ENCODE measurements at regions not wholly inside any gene's neighbourhood (a gene's known extent, or its start where the extent isn't known, plus 50 kb on each side); places are given as distances from the start of the nearest gene placed in this dataset.
A peak's percentile ranks its signal among the peaks of the same experiment; 100 is the strongest.

DNA sequence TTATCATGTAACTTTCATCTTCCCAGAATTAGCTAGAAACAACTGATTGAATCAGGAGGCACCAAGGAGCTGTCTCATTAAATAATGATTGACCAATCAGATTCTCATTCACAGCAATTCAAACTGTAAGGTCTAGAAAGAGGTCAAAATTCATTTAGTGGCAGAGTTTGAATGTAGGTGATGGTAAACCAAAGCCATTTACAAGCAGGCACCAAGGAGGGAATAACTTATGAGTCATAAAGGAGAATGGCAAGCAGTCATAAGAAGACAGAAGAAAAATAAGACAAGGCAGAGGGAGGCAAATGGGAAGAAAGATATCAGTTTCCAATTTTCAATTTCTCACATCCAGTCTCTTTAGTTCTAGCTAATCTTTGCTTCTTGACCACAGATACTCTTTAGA lies 52.9 kb upstream of the DEFB112 start:
- no peak for DNase-seq (ENCODE audit: low read depth)

DNA sequence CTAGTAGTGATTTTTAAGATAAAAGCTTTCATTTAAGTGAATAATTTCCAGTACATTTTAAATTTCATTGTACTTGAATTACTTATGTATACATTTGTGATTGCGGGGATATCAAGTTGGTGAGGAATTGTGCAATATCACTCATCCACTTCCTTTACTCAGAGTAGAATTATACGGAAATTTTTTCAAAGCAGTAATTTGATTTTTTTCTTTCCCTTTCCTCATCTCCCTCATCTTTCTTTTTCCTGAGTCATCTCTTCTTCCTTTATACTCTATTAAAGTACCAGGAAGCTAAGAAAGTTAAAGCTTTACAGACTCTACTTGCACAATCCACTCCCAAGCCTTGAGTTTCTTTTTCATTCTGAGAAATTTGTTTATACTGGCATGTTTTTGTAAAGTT lies 60.9 kb upstream of the DEFB112 start:
- DNase-seq (ENCODE audit: low read depth), result no peak

DNA sequence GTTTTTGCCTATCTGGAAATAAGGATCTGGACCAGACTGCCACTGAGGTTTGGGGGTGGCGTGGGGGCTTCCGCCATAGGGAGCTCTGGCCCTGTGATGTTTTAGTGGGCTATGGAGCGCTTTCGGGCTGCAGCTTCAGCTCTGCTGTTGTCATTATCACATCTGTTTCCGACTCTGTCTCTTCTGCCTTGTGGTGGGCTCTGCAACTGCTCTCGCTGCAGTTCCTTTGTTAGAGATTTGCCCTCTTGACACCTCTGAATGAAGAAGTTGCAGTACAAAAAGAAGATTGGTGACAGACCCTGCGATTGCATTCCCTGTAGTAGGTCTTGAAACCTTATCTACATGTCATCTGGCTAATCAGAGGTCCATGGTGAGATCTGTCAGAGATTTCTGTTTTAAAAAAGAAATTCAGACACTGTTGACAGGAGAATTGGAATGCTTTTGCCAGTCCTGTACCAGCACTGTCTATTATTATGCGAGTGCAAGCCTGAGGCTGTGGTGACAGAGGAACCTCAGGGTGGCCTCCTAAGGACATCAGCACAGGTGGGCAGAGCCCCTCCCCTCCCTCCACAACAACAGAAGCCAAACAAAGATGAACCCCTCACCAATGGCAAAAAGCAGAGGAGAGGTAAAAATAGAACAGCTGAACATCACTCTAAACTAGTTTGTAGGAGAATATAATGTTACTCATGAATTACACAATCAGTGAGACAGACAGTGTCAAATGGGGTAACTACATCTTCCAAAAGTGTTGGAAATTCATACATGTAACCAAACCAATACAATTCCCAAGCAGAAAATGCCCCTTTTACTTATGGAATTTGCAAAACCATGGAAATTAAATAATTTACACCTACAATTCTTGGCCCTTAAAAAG lies 63.5 kb upstream of the DEFB112 start:
- DNase-seq (ENCODE audit: low read depth), result no peak

DNA sequence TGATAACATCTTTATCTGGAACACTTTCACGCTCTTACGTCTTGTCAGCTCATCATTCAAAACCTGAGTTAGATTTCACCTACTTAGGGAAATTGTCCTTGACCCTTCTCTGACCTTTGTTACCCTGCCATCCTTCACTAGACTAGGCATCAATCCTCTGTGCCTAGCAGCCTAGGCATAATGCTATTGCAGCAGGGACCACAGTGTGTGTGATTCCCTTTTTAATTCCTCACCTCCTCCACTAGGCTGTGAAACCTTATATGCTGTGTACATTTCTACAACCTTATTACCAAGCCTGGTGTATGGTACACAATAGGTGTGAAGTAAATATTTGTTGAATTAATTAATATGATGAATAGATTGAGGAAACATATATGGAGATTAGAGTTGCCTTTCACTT lies 66.7 kb upstream of the DEFB112 start:
- no peak for DNase-seq (ENCODE audit: low read depth)

DNA sequence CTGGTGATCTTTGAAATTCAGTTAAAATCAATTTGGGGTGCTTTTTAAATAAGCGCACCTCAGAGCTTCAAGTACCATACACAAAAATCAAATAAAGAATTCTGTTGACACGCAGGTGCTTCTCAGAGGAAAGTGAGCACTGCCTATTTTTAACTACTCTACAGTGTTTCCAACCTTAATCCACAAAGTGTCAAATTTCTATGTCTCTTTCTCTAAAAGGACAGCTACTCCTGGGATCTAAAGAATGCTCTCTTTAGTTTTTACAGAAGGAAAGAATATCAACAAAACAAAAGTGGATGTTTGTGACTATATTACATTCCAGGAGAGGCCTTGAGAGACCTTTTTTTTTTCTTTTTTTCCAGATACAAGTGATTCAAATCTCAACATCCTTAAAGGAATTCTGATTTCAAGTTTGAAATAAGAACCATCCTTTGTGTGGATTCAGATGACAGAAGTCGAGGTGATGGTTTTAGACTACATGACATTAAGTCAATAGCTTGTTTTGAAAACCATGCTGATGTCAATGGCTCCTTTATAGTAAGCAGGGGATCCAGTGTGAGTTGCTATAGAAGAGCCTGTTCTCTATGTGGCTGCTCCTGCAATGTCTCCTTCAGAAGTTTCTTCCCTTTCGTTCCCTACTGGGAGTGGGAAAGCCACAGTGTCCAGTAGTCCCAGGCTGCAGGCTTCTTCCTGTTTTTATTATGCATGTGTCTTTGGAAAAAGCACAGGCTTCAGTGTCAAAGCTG lies 67.2 kb upstream of the DEFB112 start:
- no peak for DNase-seq (ENCODE audit: low read depth)

DNA sequence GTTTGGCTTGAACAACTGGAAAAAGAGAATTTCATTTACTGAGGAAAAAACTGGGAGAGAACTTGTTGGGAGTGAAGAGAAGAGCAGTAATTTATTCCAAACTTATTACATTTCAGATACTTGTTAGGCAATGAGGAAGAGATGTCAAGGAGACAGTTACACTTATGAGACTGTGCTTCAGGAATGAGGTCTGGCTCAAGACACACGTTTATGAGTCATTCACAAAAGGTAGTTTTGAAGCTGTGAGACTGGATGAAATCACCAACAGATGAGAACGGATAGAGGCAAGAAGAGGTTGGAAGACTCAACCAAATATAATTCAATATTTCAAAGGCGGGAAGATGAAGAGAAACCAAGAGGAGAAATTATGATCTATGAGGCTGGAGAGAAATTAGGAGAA lies 70.6 kb upstream of the DEFB112 start:
- no peak for DNase-seq (ENCODE audit: low read depth)

DNA sequence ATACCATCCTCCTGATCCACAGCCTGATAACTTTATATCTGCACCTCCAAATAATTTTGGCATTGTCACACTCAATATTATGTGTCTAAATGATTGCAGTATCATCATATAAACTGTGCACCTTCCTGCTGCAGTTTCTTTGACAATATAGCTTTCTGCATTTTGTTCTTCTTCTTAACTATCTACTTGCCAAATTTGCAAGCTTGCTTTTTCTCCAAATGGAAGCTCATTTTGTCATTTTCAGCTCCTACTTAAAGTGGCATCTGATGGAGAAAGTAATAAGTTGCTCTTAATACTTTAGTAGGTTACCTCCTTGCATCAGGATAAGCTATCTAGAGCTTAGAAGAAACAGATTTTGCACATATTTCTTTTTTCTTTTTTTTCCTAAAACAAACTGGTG lies 74.0 kb upstream of the DEFB112 start:
- no peak for DNase-seq (ENCODE audit: low read depth)

DNA sequence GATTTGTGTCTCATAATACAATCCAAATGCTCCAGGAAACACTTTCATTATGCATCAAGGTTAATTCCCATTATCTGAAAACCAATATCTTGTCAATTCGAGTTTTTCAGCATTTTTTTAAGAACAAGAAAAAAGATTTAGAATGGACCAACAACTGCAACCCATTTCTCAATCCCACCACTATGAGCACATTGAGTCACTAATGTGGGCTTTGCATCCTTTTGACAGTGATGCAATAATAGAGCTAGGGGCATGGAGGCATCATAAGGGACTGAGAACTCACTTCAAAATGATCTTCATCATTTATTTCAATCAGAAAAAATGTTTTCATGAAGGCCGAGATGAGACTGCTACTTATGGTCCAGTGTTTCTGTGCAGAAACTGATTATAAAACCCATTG lies 74.8 kb upstream of the DEFB112 start:
- DNase-seq (ENCODE audit: low read depth), result no peak

DNA sequence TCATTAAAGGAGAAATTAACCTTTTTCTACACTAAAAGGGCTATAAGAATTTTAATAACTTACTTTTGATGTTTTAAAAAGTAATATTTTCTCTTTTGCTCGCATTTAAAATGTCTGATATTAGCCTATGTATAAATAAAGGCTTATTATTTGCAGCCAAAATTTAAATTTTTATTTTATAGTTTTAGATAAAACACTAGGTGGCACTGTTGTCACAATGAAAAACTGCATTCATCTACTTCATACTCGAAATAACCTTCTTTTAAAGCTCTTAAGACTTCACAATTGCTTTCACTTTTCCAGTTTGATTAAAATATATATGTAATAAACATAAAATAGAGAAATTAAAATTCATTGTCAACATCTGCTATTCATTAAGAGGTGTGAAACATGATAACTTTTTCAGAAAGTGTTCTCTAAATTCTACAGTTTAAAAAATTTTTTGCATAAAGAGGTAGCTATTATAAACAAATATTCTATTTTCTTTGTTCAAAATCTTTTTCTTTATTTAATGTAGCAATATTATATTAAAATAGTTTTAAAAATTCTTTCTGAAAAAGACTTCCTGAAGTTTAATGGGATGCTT lies 78.8 kb upstream of the DEFB112 start:
- no peak for DNase-seq (ENCODE audit: low read depth)

DNA sequence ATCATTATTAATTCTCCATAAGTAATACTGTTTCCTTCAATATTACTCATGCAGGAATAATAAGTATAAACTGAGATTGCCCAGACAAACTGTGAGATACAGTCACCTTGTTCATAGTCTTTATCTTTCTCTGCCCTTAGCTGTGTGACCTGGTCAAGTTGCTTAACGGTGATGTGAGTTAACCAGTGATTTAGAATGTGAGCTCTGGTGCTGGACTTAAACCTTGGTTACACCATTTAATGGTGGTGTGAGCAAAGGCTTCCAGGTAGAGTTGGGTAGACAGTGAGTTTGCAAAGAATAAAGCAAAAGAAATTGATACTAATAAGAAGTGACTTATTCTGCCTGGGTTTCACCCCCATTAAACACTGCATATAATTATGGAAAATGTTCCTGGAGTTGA lies 86.2 kb upstream of the DEFB112 start:
- DNase-seq (ENCODE audit: low read depth), result no peak

DNA sequence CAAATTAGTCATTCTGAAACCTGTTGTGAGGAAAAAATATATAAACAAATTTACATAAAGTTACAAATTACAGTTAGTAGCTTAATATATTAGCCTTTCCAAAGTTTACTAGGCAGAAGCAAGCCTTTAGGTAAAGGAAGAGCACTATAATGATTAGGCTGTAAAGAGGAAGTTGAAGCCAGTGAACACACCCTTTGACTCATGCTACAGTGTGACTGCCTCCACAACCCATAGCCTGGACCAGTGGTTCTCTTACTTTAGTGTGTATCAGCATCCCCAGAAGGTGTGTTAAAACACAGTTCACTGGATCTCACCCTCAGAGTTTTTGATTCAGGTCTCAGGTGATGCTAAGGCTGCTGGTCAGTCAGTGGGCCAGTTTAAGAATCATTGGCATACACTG lies 91.4 kb upstream of the DEFB112 start:
- DNase-seq (ENCODE audit: low read depth), result no peak

DNA sequence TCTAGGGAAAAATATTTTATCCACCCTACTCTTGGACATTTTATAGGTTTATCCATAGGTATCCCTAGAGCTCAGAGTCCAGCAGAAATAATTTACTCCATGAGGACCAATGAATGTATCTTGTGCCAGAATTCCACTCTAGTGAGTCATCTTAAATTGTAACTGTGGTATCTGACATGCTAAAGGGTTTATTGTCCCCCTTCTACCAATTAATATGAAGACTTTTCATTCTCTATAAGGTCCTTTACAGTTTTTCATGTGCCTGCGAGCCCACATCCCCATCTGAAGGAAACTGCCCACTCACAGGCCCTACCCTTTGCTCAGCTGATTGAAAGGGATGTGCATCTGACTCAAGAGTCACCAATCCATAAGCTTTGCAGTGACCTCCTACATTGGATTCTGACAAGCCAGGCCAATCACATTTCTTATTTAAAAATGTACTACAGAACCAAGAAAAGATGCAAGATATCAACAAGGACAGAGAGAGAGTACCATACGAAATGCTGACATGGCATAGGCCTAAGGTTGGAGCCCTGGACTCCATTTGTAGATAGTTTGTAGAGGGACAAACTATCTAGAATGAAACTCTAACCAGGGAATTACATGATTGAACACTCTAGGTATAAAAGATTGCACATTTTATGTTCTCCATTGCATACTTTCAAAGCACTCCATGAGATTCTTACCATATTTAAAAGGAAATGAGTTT lies 93.4 kb upstream of the DEFB112 start:
- DNase-seq (ENCODE audit: low read depth), result no peak

DNA sequence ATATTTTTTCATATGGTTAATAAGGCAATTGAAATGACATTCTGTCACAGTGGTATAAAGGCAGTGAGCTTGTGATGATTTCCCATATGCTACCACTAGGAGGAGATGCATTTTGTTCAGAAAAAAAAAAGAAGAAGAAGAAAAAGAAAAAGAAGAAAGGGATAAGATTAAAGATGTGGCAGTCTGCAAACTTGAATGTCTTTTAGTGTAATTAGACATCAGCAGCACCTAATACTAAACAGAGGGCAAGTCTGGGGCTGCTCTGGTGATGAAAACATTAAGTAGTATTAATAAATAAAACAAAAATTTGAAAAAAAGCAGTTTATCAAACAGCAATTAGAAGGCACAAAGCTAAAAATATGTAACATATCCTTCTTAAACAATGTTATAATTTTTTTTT lies 95.4 kb upstream of the DEFB112 start:
- DNase-seq (ENCODE audit: low read depth), result no peak

DNA sequence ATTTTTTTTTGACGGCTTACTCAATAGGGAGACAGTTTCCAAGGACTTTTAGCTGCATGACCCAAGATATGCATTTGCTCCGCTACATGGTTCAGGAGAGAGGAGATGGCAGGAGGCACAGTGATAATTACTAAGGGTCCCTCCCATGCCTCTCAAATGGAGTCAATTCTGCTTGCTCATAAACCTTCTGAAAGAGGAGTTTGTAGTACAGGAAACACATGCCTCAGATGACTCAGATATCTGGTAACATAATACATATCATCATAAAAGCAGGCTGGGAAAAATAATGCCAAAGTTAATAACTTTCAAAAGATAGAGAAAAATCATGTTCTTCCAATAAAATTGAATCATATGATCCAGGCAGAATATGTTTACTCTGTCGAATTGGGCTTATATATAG lies 97.6 kb upstream of the DEFB112 start:
- DNase-seq (ENCODE audit: low read depth), result peak; percentile 6

DNA sequence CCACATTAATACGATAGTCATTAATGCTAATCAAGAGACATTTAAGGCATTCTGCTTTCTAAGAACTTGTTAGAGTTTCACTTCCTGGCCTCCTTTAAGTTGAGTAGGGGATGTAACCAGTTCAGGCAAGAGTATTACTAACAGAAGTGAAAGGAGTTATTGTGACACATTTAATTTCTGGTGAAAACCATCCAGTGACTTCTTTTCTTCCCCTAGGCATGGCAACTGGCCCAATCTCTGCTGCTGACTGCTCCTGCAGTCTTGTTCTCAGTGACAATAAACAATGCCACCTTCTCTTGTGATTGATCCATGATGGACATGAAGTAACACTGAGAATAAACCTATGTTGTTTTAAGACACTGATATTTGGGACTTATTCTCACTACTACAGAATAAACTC lies 130.9 kb upstream of the DEFB112 start:
- DNase-seq (ENCODE audit: low read depth), result no peak

DNA sequence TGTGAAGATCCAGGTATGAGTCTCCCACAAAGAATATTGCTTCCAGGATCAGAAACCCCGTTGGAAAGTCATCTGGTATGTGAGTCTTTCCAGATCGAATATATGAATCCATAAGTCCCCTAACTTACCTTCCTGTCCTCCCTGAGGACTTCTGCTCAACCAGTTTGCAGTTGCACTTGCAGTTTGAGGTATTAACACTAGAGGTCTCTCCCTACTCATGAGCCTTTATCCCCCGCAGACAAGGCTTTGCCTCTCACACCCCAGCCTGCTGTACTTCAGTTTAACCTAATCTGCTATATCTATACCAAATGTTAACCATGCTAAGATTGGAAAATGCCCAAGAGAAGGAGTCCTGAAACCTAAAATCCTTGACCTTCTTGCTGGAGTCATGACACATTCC lies 135.3 kb upstream of the DEFB112 start:
- DNase-seq (ENCODE audit: low read depth), result no peak

DNA sequence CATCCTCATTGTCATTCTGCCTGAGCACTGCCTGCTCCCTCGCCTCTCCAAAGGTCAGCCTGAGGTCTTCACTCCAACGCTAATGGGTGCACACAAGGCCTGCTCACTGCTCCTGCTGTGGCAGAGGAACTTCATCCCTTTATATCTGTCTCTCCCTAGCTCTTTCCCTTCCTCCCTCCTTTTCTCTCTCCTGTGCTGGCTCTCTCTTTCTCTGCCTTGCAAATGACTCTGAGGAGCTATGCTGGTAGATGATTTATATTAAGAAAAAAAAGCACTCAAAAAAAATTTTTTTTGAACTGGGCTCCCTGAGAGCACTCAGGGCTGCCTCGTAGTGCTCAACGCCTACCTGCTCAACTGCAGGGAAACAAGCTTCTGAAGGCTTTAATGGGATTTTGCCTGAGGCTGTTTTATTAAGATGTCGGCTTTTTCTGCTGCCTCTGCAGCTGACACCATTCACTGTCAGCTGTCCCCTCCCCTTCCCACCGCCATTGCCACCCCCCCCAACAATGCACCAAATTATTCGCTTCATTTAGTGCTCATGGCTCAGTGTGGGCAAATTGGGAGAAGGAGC lies 137.7 kb upstream of the DEFB112 start:
- DNase-seq (ENCODE audit: low read depth), result no peak

DNA sequence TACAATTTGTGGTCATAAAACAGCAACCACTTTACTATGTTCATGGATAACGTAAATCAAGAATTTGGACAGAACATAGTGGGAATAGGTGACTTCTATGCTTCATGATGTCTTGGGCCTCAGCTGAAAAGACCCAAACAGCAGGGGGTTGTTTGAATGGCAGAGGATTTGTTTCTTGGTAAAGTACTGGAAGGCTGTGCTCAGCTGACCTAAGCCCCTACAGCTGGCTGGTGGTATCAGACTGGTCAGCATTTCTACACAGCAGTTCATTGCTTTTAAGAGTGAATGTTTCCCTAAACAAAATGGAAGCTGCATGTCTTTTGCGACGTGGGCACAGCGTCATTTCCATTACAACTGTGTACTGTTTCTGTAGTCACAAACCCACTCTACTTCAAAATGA lies 148.5 kb upstream of the DEFB112 start:
- DNase-seq (ENCODE audit: low read depth), result no peak

DNA sequence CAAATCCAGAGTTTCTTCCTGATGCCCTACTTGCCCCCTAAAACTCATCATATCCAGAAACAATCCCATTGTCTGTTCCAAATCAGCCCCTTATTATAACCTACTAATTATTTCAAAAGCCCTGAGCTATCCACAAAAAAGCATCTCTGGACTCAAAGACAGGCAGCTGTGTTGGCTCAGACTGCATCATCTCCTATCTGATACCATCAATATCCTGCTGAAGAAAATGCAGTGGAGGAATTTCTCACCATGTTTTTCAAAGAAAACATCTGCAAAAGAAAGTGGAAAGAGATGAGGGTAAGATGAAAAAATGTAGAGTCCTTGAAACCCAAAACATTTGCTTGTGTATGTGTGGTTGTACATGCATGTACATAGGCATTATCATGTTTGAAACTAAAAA lies 153.0 kb upstream of the DEFB112 start:
- DNase-seq (ENCODE audit: low read depth), result no peak

DNA sequence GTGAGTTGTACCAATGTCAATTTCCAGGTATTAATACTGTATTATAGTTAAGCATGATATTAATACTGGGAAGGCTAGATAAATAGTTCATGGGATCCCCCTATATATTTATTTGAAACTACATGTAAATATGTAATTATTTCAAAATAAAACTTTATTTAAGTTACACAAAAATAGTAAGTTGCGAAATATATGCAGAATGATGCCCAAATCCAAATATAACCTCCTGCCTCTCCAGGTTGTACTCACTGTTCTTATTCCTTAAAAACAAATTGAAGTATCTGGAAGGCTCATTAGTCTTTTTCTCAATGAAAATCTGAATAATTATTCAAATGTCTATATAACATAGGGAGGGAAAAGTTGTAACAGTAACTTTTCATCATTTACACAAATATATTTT lies 161.9 kb upstream of the DEFB112 start:
- no peak for DNase-seq (ENCODE audit: low read depth)

DNA sequence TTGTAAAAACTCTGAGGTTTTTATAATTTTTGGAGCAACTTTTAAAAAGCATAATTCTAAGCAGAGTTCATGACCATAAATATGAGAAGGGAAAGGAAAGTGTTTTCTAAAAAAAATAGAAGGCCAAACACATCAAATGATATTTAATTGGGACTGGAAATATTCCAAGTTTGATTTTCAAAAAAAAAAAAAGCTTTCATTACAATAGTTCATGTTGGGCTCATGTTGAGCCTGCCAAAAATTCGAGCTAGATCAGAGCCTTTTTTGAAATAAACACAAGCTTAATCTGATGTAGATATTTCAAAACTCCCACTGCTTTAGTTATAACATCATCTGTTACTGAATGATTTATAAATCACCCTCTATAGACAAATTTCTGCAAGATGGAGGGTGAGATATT lies 163.4 kb upstream of the DEFB112 start:
- no peak for DNase-seq (ENCODE audit: low read depth)

DNA sequence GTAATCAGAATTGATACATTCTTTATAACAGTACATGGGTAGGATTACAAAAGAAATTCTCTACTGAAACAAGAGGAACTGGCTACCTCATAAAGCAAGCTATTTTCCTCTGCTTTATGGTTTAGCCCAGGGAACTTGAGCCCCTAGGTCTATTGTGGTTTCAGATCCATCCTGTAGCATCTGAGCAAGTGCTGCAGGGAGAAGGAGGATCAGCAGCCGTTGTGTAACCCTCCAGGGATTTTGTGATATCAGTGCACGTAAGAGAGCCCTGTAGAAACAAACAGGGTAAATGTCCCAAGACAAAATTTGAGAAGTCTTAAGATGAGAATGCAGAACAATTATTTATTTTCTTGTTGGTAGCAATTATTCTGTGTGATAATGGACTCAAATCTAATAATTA lies 165.2 kb upstream of the DEFB112 start:
- no peak for DNase-seq (ENCODE audit: low read depth)

Data from stromal cell of bone marrow (primary cell).